Heart left ventricle (tissue), 16 donors: ENCODE measurements at regions not wholly inside any gene's neighbourhood (a gene's known extent, or its start where the extent isn't known, plus 50 kb on each side); places are given as distances from the start of the nearest gene placed in this dataset.

Experiments used
- ATAC-seq, 4 donors: fragments of 200-7000 bp; cut with Tn5 transposase; one replicate each; pipeline ENCODE4 v1.9.1; 2020 to 2022; ENCODE audit warnings: moderate library complexity in 4 of 4, mild to moderate bottlenecking in 3 of 4, moderate number of reproducible peaks in 1 of 4
- DNase-seq, 5 donors: peaks; one replicate each; pipeline ENCODE4 v3.0.0-alpha.2; 2020
- H3K27ac ChIP-seq, 12 donors: fragments of 200-600 bp; sonication (generic) in 4 of 12; one replicate each; pipeline versions ENCODE4 v1.5.0 to v1.8.0; 2016 to 2022; ENCODE audit warnings: mild to moderate bottlenecking in 2 of 12
- H3K27me3 ChIP-seq, 9 donors: fragments of 200-600 bp; sonication (generic) in 2 of 9; one replicate each; pipeline versions ENCODE4 v1.5.1 to v1.8.0; 2016 to 2022; ENCODE audit warnings: mild to moderate bottlenecking in 3 of 9
- H3K36me3 ChIP-seq, 9 donors: fragments of 200-600 bp; sonication (generic) in 2 of 9; one replicate each; pipeline versions ENCODE4 v1.5.0 to v1.8.0; 2018 to 2022; ENCODE audit warnings: mild to moderate bottlenecking in 2 of 9
- H3K4me1 ChIP-seq, 12 donors: fragments of 200-600 bp; sonication (generic) in 4 of 12; one replicate each; pipeline versions ENCODE4 v1.5.0 to v1.8.0; 2016 to 2022; ENCODE audit warnings: mild to moderate bottlenecking in 3 of 12
- H3K4me3 ChIP-seq, 12 donors: fragments of 200-600 bp; sonication (generic) in 4 of 12; one replicate each; pipeline versions ENCODE4 v1.5.0 to v1.8.0; 2017 to 2022; ENCODE audit warnings: mild to moderate bottlenecking in 9 of 12, moderate library complexity in 4 of 12
- H3K9me3 ChIP-seq, 12 donors: fragments of 200-600 bp; sonication (generic) in 4 of 12; one replicate each; pipeline versions ENCODE4 v1.5.0 to v1.8.0; 2016 to 2022; ENCODE audit warnings: mild to moderate bottlenecking in 1 of 12
- POLR2A ChIP-seq, 2 donors: fragments of 450-650 bp; IDR thresholded peaks; one replicate each; pipeline ENCODE4 v1.6.1; 2017; ENCODE audit warnings: antibody characterized with exemption in 2 of 2, mild to moderate bottlenecking in 2 of 2, moderate library complexity in 2 of 2
- WGBS, 4 donors: extraction: QIAGEN DNeasy Blood & Tissue Kit in 2 of 4; methylation state at CpG; one replicate each; pipeline versions ENCODE4 v1.1.5 to v1.1.7; 2013 to 2018; 5-methylcytosine and 5-hydroxymethylcytosine counted together
- intact Hi-C, 10 donors: fragments of 100-400 bp; cut with DNase I; formaldehyde crosslinking; loops; one replicate each; pipeline versions ENCODE4 v1.11.1 to v1.14.2; 2022
- TF ChIP-seq, protein P1 (sequence below), 12 donors: fragments of 200-600 bp; sonication (generic) in 4 of 12; IDR thresholded peaks; one replicate each; pipeline versions ENCODE4 v1.5.0 to v1.8.0; 2018 to 2022; ENCODE audit warnings: antibody characterized with exemption in 12 of 12, mild to moderate bottlenecking in 5 of 12
- donor health status: ischemic (EF 13 %, LVEDD 7.1; RV severe dilation, severe dysfunction).
- donor health status: healthy with polysubstance abuse.
- donor health status: DM: no; HTN: yes; CAD: no.
- donor health status: DM: no; HTN: no; CAD: no.
- donor health status: ischemic (EF 25% LVEDD 6.9; RV normal size, moderate dysfunction).
- donor health status: ischemic (EF 25% LVEDD 5.7; RV mildly dilated, moderate dysfunction).
- donor health status: healthy.
- donor health status: DM: yes; HTN: yes; CAD: no.
- donor health status: ischemic (EF 35%, LVEDD 5.7; RV mildly dilated, moderate dysfunction).
- donor health status: nonischemic (EF 11% LVEDD 7.7; RV severe dilation, severe dysfunction).
- donor health status: DM: yes; HTN: yes; CAD: no.
- donor health status: PGD.
- donor health status: ischemic (EF 29% LVEDD 5.4; RV normal size, mild dysfunction).
- donor health status: nonischemic (EF 23%, LVEDD 6.1; RV moderate dilation, normal function).

DNA sequence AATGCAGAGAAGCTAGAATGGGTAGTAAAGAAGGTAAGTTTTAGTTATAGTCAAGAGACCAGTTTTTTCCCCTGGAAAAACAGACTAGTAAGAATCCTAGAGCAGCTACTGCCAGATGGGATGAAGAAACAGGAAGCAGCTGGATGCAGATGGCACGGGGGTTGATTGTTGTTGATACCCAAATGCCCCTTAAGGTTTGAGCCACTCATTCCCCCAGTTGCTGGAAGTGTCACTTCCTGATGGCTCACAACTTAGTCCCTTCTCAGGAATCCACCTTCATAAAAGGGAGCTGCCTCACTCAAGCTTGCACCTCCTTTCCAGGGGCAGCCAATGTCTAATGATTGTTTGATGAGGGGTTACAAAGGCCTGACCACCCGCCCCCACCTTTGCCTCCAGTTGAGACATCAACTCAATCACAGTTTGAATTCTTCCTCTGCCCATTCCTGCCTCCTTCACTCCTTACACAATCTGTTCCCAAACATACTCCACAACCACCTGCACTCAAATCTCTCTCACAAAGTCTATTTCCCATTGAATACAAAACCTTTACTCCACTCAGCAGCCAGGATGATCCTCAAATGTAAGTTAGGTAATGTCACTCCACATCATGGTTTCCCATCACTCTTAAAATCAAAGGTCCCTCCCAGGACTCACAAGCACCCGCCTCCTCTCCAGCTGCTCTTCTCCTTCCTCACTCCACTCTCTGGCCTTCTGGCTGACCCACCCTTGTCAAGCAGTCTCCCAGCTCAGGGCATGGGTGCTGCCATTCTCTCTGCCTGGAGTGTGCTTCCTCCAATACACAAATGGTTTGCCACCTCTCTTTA lies 450.1 kb upstream of the THBS1 start:
- 79 to 85% (median 81%) methylated on average over 3 of the region's 3 CpGs for WGBS, 4 donors
- Histone ChIP-seq H3K36me3 (no peaks in the 10 kb centered on the region), H3K4me1 (peaks cover 0 to 31% (median 16%) of the 10 kb centered on the region in 12 donors), H3K4me3 (no peak overlapping the region), H3K9me3 (no peaks in the 10 kb centered on the region), H3K27me3 (no peaks in the 10 kb centered on the region), H3K27ac (peak overlapping the region in 1 of 12 donors; percentile 11)
- no peak for ATAC-seq
- intact Hi-C loops: loop anchor here in 1 of 10 donors (10.0 kb wide), 1 partner anchor 316 kb away; no protein-coding TSS in a partner anchor
- no peak for TF ChIP-seq POLR2A (IDR thresholded peaks at IDR 0.05)
- TF ChIP-seq, protein P1, sequence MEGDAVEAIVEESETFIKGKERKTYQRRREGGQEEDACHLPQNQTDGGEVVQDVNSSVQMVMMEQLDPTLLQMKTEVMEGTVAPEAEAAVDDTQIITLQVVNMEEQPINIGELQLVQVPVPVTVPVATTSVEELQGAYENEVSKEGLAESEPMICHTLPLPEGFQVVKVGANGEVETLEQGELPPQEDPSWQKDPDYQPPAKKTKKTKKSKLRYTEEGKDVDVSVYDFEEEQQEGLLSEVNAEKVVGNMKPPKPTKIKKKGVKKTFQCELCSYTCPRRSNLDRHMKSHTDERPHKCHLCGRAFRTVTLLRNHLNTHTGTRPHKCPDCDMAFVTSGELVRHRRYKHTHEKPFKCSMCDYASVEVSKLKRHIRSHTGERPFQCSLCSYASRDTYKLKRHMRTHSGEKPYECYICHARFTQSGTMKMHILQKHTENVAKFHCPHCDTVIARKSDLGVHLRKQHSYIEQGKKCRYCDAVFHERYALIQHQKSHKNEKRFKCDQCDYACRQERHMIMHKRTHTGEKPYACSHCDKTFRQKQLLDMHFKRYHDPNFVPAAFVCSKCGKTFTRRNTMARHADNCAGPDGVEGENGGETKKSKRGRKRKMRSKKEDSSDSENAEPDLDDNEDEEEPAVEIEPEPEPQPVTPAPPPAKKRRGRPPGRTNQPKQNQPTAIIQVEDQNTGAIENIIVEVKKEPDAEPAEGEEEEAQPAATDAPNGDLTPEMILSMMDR (IDR thresholded peaks at IDR 0.05): no peak
- no peak for DNase-seq

DNA sequence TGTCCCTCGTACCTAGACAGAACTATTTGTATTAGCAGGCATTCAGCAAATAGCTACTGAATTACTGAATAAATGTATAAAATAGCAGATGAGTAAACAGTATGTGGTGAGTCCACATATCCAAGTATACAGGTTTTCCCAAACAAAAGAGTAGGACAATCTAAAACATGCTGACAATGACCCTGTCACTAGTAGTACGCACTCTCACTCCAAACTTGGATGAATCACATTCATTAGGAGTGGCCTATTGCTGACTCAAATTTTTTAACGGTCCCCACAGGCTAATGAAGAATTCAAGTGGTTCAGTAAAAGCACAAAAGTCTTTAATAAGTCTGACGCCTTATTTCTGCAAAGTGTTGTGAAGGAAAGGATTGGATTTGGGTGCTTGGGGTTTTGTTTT lies 449.3 kb upstream of the THBS1 start:
- Histone ChIP-seq H3K36me3 (no peaks in the 10 kb centered on the region), H3K27me3 (no peaks in the 10 kb centered on the region), H3K4me1 (peaks cover 0 to 26% (median 16%) of the 10 kb centered on the region in 12 donors), H3K27ac (peak overlapping the region in 1 of 12 donors; percentile 61), H3K9me3 (no peaks in the 10 kb centered on the region), H3K4me3 (no peak overlapping the region)
- ATAC-seq (no peak), DNase-seq (no peak)
- intact Hi-C loops: loop anchor here in 1 of 10 donors (10.0 kb wide), 1 partner anchor 317 kb away; no protein-coding TSS in a partner anchor
- no peak for TF ChIP-seq POLR2A (IDR thresholded peaks at IDR 0.05)
- TF ChIP-seq, protein P1 (IDR thresholded peaks at IDR 0.05): no peak
- WGBS, 4 donors: 88 to 92% (median 91%) methylated on average over 4 of the region's 4 CpGs

GRCh38 chr15:39132070-39132469 lies 448.8 kb upstream of the THBS1 start:
- H3K27ac ChIP-seq: peak overlapping the region in 1 of 12 donors; percentile 61

More at GRCh38 chr15:39132070-39132469, 448.8 kb upstream of the THBS1 start:
- ATAC-seq (no peak), DNase-seq (no peak)
- Histone ChIP-seq H3K9me3 (no peaks in the 10 kb centered on the region), H3K36me3 (no peaks in the 10 kb centered on the region), H3K27me3 (no peaks in the 10 kb centered on the region), H3K4me3 (no peak overlapping the region), H3K4me1 (peaks cover 0 to 25% (median 16%) of the 10 kb centered on the region in 12 donors)
- 75 to 87% (median 83%) methylated on average over 2 to 3 of the region's 3 CpGs for WGBS, 4 donors
- intact Hi-C loops: loop anchor here in 1 of 10 donors (10.0 kb wide), 1 partner anchor 317 kb away; no protein-coding TSS in a partner anchor
- TF ChIP-seq, protein P1 (IDR thresholded peaks at IDR 0.05): no peak
- TF ChIP-seq POLR2A (IDR thresholded peaks at IDR 0.05): no peak
